IMR-90 (cell line): ENCODE measurements at regions not wholly inside any gene's neighbourhood (a gene's known extent, or its start where the extent isn't known, plus 50 kb on each side); places are given as distances from the start of the nearest gene placed in this dataset.

Experiments used
- ATAC-seq: fragments of 200-7000 bp; cut with Tn5 transposase; 2 replicates; pipeline ENCODE4 v1.9.1; 2020; ENCODE audit warnings: low read depth, mild to moderate bottlenecking, moderate library complexity
- BruUV-seq: library from RNA; stranded (reverse); fragments of 400-500 nt; replicated peaks from 2 replicates; lab custom pipeline; 2021; lab: Mats Ljungman, UMichigan
- CTCF ChIA-PET: fragments of 300-600 bp; formaldehyde crosslinking; extraction: SDS; loops from one replicate; lab custom pipeline; 2021; ENCODE audit warnings: antibody characterized with exemption; lab: Yijun Ruan, JAX
- POLR2A ChIA-PET: fragments of 300-600 bp; sonication (Branson Sonifier 250); formaldehyde crosslinking; loops from one replicate; lab custom pipeline; 2022; ENCODE audit warnings: antibody characterized with exemption; ENCODE audit not compliant: unreplicated experiment; lab: Charles Lee
- DNase-seq: peaks from one replicate; pipeline ENCODE4 v3.0.0; 2013
- H2AFZ ChIP-seq: replicated peaks from 2 replicates; pipeline ENCODE3; 2013; ENCODE audit warnings: low read length, mild to moderate bottlenecking; ENCODE audit not compliant: poor library complexity
- H2AK5ac ChIP-seq: 2 replicates; pipeline ENCODE4 v1.6.1; 2013; ENCODE audit warnings: low read depth, low read length, inconsistent platforms
- H2AK9ac ChIP-seq: replicated peaks from 2 replicates; pipeline ENCODE3; 2013; ENCODE audit warnings: mild to moderate bottlenecking, low read depth, low read length, moderate library complexity; ENCODE audit not compliant: poor library complexity
- H2BK120ac ChIP-seq: 2 replicates; pipeline ENCODE4 v1.6.1; 2013; ENCODE audit warnings: low read depth, low read length, inconsistent platforms
- H2BK15ac ChIP-seq: 3 replicates; pipeline ENCODE4 v1.6.1; 2013; ENCODE audit warnings: low read depth, low read length, inconsistent platforms
- H2BK20ac ChIP-seq: 2 replicates; pipeline ENCODE4 v1.6.1; 2013; ENCODE audit warnings: low read depth, mild to moderate bottlenecking, inconsistent platforms, low read length, moderate library complexity
- H2BK5ac ChIP-seq: 2 replicates; pipeline ENCODE4 v1.6.1; 2013; ENCODE audit warnings: mild to moderate bottlenecking, low read depth, low read length, inconsistent platforms; ENCODE audit not compliant: poor library complexity, severe bottlenecking
- H3K14ac ChIP-seq: replicated peaks from 2 replicates; pipeline ENCODE4 v1.6.1; 2013; ENCODE audit warnings: low read depth, low read length, inconsistent platforms
- H3K18ac ChIP-seq: 2 replicates; pipeline ENCODE4 v1.6.1; 2013; ENCODE audit warnings: low read depth, low read length, control low read depth
- H3K23ac ChIP-seq: 2 replicates; pipeline ENCODE4 v1.6.1; 2013; ENCODE audit warnings: low read depth, low read length, inconsistent platforms
- H3K27ac ChIP-seq: 2 replicates; pipeline ENCODE4 v1.5.1; 2013; ENCODE audit warnings: mild to moderate bottlenecking, control low read depth, low read length; ENCODE audit not compliant: insufficient read depth
- H3K27me3 ChIP-seq: 2 replicates; pipeline ENCODE4 v1.6.1; 2013; ENCODE audit warnings: low read length; ENCODE audit not compliant: control insufficient read depth, insufficient read depth
- H3K36me3 ChIP-seq: 2 replicates; pipeline ENCODE4 v1.6.1; 2013; ENCODE audit warnings: low read length, mixed read lengths; ENCODE audit not compliant: control insufficient read depth, insufficient read depth
- H3K4ac ChIP-seq: 2 replicates; pipeline ENCODE4 v1.6.1; 2013; ENCODE audit warnings: low read depth, low read length, inconsistent platforms
- H3K4me1 ChIP-seq: 2 replicates; pipeline ENCODE4 v1.6.1; 2013; ENCODE audit warnings: low read length, mixed read lengths; ENCODE audit not compliant: control insufficient read depth, insufficient read depth
- H3K4me2 ChIP-seq: 2 replicates; pipeline ENCODE4 v1.6.1; 2013; ENCODE audit warnings: low read depth, mild to moderate bottlenecking, control low read depth, low read length, moderate library complexity
- H3K4me3 ChIP-seq: 2 replicates; pipeline ENCODE4 v1.5.1; 2013; ENCODE audit warnings: low read depth, mild to moderate bottlenecking, control low read depth, low read length, moderate library complexity; ENCODE audit not compliant: insufficient read depth
- H3K56ac ChIP-seq: 2 replicates; pipeline ENCODE4 v1.6.1; 2013; ENCODE audit warnings: low read length, inconsistent platforms; ENCODE audit not compliant: insufficient read depth; ENCODE audit errors: extremely low read depth
- H3K79me1 ChIP-seq, 2 experiments: 2 replicates each; pipeline ENCODE4 v1.6.1; 2013; ENCODE audit warnings: low read length in 2 of 2, inconsistent platforms in 1 of 2, low read depth in 1 of 2
- H3K9ac ChIP-seq: 2 replicates; pipeline ENCODE4 v1.6.1; 2013; ENCODE audit warnings: low read depth, low read length, control low read depth
- H3K9me1 ChIP-seq: 2 replicates; pipeline ENCODE4 v1.6.1; 2013; ENCODE audit warnings: low read length, inconsistent platforms; ENCODE audit not compliant: insufficient read depth
- H3K9me3 ChIP-seq: 2 replicates; pipeline ENCODE4 v1.6.1; 2013; ENCODE audit warnings: low read length; ENCODE audit not compliant: control insufficient read depth, insufficient read depth
- H4K20me1 ChIP-seq: 2 replicates; pipeline ENCODE4 v1.6.1; 2013; ENCODE audit warnings: low read length, inconsistent platforms; ENCODE audit not compliant: insufficient read depth
- H4K5ac ChIP-seq: 2 replicates; pipeline ENCODE4 v1.6.1; 2013; ENCODE audit warnings: mild to moderate bottlenecking, low read depth, low read length, control low read depth
- H4K8ac ChIP-seq, 2 experiments: 2 replicates each; pipeline ENCODE4 v1.6.1; 2013; ENCODE audit warnings: low read depth in 2 of 2, low read length in 2 of 2, control low read depth in 1 of 2, inconsistent platforms in 1 of 2
- H4K91ac ChIP-seq: 2 replicates; pipeline ENCODE4 v1.6.1; 2013; ENCODE audit warnings: low read depth, low read length, inconsistent platforms; ENCODE audit not compliant: insufficient read depth
- CHD1 ChIP-seq: IDR thresholded peaks from 2 replicates; pipeline ENCODE4 v1.6.1; 2012; ENCODE audit warnings: low read depth, low read length, improper control_type of control experiment
- FOS ChIP-seq: fragments of 150-350 bp; IDR thresholded peaks from 2 replicates; pipeline ENCODE4 v1.6.1; 2016; ENCODE audit warnings: low read depth, low read length
- WGBS, 2 experiments: methylation state at CpG; one replicate each; pipeline versions ENCODE4 v1.1.5 to v1.1.7; 2013; ENCODE audit warnings: missing lambda C conversion rate in 2 of 2; ENCODE audit not compliant: insufficient read length in 1 of 2; ENCODE audit errors: extremely low coverage in 2 of 2; 5-methylcytosine and 5-hydroxymethylcytosine counted together
- dilution Hi-C: fragments of 300-500 bp; cut with HindIII; formaldehyde crosslinking; loops from one replicate; pipeline ENCODE4 v1.14.3; 2018; ENCODE audit warnings: low sequenced_read_pairs; ENCODE audit not compliant: unreplicated experiment
- in situ Hi-C: fragments of 300-500 bp; cut with MboI; formaldehyde crosslinking; loops from 3 replicates; pipeline ENCODE4 v1.14.3; 2019; ENCODE audit warnings: low sequenced_read_pairs, inconsistent platforms, mixed read lengths
- intact Hi-C: fragments of 100-400 bp; cut with micrococcal nuclease; formaldehyde crosslinking; loops from 2 replicates; pipeline ENCODE4 v1.10.0; 2022

- Histone ChIP-seq H3K4me3 (no peak overlapping the region), H2BK5ac (peak overlapping the region; percentile 42), H3K18ac (peak overlapping the region; percentile 91; the same call in 1 of the 2 replicates), H3K23ac (no peak overlapping the region), H2BK15ac (peak overlapping the region; percentile 87; the same call in 2 of the 3 replicates), H4K5ac (no peak overlapping the region; the same call in 1 of the 2 replicates), H2AFZ (no peak overlapping the region), H3K4ac (no peak overlapping the region), H3K4me2 (peak overlapping the region; percentile 49; the same call in 1 of the 2 replicates), H3K79me1 (no peaks in the 10 kb centered on the region), H4K91ac (no peak overlapping the region), H3K14ac (no peak overlapping the region), H3K4me1 (peaks cover 7% of the 10 kb centered on the region), H4K20me1 (no peaks in the 10 kb centered on the region), H2AK9ac (no peak overlapping the region), H3K27ac (no peak overlapping the region), H3K27me3 (no peaks in the 10 kb centered on the region), H2BK120ac (peak overlapping the region; percentile 56; the same call in 1 of the 2 replicates), H3K9me1 (peaks cover 4% of the 10 kb centered on the region; the same call in 1 of the 2 replicates), H3K56ac (no peak overlapping the region), H3K9ac (no peak overlapping the region), H3K36me3 (no peaks in the 10 kb centered on the region), H3K9me3 (no peaks in the 10 kb centered on the region), H4K8ac (peak overlapping the region in 1 of 2 experiments; percentile 8; a peak in 1 of 4 replicates), H2BK20ac (peak overlapping the region; percentile 60; the same call in 1 of the 2 replicates), H2AK5ac (no peak overlapping the region)
- ChIA-PET CTCF (no interaction called here), POLR2A (no interaction called here)
- in situ Hi-C loops (no loop called here), dilution Hi-C loops (no loop called here), intact Hi-C loops (loop anchor here (2.0 to 5.0 kb wide), 2 partner anchors 13 to 86 kb away; no protein-coding TSS in a partner anchor)
- BruUV-seq, result no TSS peak
- no CpG with 5 or more reads among the region's 9 CpGs for WGBS, 2 experiments
- TF ChIP-seq CHD1, result no peak
- TF ChIP-seq FOS, result 0 out of 2 replicates have a peak, but pooled peaks have one; percentile 25
- peak; percentile 60 for ATAC-seq
- peak; percentile 58 for DNase-seq
These were observed 91.1 kb downstream of the CH25H start for GRCh38 chr10:89115876-89116627.
